GM03348 (cell line): ENCODE measurements at regions not wholly inside any gene's neighbourhood (a gene's known extent, or its start where the extent isn't known, plus 50 kb on each side); places are given as distances from the start of the nearest gene placed in this dataset.

Experiments
- DNase-seq: peaks from one replicate; pipeline ENCODE4 v3.0.0; 2012; ENCODE audit warnings: low spot score

DNA sequence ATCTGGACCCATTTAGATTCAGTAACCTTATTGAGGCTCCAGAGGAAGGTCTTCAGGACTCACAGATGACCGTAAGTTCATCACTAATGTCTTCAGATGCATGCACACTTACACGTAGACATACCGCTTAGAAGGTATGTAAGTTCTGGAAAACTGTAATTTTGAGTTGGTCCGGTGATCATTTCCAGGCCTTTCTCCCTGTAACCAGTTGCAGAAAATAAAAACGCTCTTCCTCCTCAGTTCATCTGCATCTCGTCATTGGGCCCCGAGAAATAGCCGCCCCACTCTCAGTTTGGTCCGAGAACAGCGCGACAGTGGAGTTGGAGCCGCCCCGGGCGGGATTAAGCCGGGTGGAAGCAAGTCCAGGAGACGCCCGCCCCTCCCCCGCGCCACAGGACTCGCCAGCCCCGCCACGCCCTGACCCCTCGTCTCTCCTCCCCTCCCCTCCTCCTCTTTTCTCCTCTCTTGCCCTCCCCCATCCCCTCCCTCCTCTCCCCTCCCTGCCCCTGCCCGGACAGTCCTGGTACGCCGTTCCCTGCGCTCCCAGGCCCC lies 83.7 kb downstream of the TNFAIP2 start:
- DNase-seq = peak; percentile 92

DNA sequence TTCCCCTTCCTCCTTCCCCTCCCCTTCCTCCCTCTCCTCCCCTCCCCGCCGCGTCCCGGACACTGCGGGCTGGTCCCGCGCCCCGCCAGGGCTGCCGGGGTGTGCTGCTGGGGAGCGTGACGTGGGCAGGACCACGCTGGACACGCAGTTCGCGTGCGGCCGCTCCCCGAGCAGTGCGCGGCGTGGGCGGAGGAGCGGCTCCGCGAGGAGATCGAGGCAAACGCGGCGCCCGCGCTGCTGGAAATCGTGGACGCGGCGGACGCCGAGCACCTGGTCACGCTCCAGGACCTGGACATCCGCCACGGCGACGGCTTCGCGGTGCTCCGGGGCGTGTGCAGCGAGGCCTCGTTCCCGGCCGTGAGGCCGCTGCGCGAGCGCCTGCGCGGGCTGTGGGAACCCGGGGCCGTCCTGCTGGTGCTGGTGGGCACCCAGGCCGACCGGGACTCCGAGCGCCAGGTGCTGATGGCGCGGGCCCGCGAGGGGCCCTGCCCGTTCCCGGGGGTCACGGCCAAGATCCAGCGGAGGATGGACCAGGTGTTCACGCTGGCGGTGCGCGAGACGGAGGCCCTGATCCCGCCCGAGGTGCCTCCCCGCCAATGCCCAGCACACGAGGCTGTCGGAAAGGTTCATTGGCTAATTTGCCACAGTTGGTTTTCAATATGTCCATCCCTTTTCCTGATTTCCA lies 84.3 kb downstream of the TNFAIP2 start:
- peak; percentile 63 for DNase-seq

DNA sequence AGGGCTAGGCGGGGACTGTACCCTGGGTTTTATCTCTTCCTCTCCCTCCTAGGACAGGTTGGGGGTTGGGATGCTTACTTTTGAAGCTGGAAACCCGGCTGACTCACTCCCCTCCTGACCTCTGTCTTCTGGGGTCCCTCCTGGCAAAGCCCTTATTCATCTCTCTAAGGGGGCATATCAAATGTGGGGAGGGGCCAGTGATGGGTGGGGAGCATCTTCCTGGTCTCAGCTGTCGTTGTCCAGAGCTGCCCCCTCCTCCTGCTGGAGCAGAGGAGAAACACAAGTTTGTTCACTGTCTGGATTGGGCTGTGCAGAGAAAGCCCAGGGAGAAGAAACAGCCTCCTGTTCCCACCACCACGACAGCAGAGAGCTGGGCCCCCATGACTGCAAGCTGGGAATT lies 85.8 kb downstream of the TNFAIP2 start:
- peak; percentile 57 for DNase-seq

DNA sequence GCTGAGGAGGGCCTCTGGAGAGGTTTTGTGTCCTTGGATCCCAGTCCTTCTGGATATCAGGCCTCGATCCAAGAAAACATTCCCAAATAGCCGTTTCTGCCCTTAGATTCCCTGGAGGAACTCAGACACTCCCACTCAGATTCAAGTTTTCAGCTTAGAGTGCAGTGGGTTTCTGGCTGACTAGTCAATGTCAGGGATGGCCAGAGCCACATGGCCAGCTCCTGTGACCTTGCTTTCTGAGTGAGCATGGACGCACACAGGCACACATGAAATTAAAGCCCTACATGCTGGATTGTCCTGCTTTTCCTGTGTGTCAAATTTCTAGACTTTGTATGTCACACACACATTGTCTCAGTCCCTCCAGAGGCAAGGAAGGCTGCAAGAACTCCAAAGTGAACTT lies 86.2 kb downstream of the TNFAIP2 start:
- DNase-seq = no peak

DNA sequence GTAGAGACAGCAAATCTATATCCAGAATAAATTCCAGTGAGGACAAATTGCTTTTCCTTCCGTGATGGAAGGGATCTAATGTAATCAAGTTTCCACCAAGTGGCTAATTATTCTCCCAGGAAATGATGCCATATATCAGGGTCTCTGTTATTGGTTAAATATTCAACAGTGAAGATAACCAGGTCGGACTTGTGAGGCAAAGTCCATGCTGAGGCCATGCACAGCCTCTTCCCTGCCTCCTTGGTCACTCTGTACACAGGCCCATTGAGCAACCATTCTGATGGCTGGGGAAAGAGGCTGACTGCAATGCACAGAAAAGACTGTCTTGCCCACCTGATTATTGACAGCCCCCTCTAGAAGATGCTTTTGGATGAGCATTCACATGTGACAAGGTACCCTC lies 90.1 kb downstream of the TNFAIP2 start:
- no peak for DNase-seq

DNA sequence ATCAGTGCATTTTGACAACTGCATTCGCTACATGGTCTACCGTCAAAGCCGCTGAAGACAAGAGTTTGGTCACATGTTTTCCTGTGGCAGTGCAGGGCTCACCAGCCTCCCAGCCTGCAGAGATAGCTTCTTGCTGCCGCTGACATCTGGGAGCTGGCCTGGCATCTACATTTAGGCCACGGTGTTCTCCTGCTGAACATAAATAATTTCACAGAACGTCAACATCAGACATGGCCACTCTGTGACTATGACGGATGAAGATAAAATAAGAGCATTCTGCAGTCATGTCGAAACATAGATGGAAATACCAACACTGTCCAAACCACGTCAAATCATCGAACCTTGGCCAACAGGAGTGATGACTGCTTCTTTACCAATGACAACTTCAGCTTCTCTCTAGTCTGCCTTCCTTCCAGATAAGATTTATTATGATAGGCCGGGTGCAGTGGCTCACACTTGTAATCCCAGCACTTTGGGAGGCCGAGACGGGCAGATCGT lies 91.2 kb downstream of the TNFAIP2 start:
- no peak for DNase-seq

DNA sequence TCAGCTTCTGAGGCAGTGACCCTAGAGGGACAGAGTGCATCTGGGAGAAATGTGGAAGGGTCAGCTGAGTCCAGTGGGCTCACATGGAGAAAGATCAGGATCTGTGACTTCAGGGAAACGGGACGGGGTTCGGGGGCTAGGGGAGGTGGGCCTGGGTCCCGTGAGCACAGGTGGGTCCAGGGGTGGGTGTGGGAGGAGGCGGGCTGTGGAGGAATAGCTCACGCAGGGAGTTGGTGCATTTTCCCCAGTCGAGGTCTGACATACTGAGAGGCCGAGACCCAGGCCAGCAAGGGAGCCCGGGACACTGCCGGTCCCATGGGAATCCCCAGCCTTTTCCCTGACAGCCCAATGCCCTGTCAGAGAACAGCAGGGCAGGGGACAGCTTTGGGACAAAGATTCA lies 93.1 kb downstream of the TNFAIP2 start:
- DNase-seq = no peak

DNA sequence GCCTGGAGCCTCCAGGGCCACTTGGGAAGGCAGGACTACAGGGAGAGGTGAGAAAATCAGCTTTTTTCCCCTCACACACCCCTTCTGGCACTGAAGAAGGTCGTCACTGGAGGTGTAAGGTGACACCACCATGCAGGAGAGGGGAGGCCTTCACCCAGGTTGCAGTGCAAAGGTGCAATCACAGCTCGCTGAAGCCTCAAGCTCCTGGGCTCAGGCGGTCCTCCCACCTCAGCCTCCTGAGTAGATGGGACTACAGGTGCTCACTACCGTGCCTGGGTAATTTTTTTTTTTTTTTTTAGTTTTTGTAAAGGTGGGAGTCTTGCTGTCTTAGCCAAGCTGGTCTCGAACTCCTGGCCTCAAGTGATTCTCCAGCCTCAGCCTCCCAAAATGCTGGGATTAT lies 93.6 kb downstream of the TNFAIP2 start:
- DNase-seq = no peak

DNA sequence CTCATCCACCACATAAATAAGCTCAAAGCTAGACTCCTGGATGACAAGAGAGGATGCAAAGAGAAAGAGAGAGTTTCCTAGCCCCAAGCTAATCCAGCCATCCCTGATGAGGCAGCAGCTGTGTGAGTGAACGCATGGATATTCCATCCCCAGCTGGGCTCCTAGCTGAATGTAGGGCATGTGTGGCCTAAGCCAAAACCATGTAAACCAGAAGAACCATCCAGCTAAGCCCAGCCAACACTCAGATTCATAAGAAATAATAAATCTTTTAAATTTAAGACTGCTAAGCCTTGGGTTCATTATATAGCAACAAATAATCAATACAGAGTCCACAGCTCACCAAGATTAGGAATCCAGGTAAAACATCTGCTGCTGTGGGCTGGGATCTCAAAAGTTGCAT lies 94.3 kb downstream of the TNFAIP2 start:
- no peak for DNase-seq

DNA sequence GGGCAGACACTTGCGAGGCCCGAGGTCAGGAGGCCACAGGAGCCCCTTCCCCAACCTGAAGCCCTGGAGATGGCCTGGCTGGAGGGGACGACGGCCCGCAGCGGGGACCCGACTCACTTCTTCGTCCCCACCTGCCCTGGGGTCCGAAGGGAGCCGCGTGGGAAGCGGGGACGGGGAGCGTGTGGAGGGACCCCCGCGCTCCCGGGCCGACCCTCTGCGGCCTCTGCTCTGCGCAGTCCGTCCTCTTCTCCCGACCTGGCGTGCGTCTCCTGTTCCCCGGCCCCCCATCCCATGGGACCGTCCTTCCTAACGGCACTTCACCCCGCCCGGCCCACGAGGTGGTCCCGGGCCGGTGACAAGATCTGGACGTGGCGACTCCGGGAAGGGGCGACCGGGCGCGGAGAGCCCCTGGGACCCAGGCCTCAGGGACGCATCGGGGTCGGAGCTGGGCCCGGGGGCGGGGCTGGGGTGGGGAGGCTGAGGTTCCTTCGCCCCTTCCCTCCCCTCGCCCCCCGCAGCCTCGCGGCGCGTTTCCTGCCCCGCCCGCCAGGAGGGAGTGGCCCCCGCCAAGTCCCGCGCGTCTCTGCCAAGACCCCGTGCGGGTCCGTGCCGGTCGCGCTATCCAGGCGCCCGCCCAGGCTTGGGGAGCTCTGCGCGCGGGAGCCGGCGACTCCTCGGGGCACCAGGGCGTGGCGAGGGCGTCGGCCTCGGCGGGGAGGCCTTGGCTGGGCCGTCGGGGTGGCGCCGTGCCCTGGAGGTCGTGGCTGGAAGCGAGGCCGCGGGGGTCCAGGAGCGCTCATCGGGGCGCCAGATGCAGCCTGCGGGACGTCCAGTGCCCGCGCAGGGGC lies 97.1 kb downstream of the TNFAIP2 start:
- DNase-seq = peak; percentile 52

DNA sequence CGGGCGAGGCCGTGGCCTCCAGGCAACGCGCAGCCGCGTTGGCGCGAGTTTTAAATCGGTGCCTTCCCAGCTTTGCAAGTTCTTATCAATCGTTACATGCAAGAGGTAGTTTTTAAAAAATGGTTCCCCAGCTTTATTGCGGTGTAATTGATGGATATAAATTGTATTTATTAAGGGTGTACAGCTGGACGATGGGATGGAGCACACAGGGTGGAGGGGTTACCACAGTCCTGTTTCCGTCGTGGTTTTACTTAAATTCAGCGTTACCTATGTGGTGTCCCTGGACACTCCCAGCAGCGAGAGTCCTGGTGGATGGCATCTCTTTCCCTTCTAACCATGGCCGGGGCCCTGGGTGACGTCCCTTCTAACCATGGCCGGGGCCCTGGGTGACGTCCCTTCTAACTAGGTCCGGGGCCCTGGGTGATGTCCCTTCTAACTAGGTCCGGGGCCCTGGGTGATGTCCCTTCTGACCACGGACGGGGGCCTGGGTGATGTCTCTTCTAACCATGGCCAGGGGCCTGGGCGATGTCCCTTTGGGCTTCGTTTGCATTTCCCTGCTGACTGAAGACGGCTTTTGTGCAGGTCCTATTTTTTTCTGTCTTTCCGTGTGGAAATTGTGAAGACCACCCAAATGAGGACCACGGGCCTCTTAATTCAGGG lies 97.9 kb downstream of the TNFAIP2 start:
- no peak for DNase-seq

DNA sequence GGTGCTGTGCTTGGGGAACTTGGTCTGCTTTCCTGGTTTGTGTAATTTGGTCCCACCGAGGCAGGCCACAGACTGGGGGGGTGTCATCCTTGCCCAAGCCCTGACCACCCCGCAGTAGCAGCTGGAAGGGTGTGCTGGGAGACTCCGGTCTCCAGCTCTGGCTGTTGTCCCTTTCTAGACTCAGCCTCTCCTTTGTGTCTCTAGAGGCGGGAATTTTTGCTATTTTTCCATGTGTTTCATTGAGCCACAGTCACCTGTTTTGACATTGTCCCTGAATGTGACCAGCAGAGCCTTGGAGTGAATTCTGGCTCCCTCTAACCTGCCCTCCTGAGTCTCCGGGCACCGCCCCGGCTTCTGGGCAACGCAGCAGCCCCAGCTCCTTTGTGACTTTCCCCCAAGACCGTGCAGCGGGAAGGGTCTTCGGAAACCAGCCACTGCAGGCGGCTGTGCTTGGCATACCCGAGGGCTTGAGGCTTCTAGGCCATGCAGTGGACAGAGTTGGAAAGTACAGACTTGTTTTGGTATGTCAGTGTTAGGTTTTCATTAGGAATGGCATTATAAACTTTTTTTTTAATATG lies 98.6 kb downstream of the TNFAIP2 start:
- no peak for DNase-seq

DNA sequence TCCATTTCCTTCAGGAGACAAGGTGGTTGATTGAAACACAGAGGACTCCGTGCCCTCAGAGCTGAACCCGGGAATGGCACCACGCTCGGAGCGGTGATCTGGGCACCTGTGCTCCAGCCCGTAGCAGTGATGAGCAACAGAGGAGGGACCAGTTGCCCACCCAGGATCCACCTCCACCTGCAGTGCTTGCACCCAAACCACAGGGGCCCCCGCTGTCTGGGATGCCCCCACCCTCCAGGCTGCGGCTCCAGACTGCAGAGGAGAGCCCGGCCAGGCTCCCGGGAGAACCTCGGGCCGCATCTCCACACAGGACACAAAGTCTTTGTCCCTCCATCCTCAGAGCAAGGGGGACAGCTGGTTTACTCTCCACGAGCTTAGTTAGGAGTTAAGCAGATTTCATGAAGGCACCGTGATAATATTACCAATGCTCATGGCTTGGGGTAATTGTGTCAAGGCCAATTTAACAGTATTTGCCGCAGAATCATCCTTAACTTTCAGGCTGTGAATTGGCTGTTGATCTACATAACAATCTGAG lies 100.6 kb downstream of the TNFAIP2 start:
- no peak for DNase-seq

DNA sequence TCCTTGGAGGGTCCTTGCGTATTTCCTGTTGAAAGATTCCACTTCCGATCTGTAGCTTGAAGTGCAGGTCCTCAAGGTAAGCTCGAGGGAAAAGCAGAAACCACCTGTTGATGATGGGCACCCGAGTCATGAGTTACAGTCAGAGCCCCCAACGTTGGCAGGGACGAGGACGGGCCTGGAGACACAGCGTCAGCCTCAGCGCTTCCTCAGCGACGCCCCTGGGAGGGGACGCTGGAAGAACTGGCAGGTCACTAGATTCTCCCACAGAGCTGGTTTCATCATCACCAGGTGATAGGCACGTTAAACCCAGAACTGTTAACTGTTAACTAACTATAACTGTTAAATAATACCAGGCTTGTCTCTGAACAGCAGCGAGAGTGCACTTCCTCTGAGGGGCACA lies 101.8 kb downstream of the TNFAIP2 start:
- DNase-seq = no peak

DNA sequence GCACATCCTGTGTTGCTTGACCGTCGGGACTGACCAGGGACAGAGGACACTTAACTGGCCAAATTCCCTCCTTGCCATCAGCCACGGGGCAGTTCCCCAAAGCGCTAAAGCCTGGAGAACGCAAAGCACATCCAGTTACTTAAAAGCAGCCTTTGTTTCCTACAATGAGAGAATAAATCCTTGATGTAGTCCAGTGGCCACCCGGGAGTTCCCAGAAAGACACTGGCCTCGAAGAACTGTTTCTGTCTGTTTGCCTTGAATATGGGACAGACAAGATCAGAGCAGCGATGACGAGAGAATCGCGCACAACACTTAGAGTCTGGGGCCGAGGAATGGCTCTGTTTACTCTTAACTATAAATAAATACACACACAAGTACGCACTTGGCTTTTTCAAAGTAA lies 102.2 kb downstream of the TNFAIP2 start:
- no peak for DNase-seq

DNA sequence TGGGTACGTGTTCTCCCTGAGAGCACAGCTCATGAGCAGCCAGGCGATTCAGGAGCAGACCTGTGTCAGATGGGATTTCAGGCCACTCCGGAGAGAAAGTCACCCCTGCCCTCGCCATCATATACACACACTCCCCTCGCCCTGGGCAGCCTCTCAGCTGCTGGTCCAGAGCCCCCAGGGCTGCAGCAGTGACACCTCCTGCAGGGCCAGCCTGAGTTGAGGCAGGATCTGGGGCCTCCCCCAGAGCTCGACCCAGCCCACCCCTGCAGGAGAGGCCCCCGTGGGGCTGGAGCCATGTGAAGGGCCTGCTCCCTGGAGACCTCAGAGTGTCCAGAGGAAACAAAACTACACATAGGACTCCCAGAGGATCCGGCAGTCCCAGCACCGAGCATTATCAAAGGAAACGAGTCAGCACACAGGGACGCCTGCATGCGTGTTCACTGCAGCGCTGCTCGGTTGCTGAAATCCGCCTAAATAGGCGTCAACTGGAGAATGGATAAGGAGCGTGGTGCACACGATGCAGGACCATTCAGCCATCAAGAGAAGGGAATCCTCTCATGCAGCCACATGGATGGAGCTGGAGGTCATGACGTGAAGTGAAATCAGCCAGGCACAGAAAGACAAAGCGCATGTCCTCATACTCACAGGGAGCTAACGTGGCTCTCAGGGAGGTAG lies 104.0 kb downstream of the TNFAIP2 start:
- DNase-seq = no peak

DNA sequence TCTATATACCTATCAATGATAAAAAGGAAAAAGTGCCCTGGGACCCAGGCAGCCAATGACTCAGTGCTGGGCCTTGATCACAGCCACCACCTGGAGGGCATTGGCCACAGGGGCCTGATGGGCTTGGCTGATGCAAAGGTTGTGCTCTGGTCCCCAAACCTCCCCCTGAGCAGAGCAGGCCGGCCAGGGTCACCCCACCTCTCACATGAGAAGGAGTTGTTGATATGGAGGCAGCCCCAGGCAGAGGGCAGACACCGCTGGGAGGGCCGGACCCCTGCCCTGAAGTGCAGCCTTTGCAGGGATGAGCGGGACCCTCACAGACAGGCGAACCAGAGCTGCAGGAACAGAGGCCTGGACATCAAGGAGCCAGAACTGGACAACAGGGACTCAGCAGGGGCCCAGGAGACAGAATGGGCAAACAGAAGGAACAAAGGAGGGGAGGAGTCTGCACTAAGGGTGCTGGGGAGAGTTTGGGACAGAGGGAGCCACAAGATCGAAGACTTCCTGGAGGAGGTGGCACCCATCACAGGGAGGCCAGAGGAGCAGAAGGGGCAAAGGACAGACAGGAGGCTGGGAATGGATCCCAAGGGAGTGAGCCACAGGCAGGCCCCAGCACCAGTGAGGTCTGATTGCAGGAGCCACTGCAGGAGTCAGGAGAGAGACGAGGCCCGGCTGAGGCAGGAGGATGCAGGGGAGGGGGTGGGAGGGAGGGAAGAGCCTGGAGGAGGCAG lies 105.0 kb downstream of the TNFAIP2 start:
- no peak for DNase-seq

DNA sequence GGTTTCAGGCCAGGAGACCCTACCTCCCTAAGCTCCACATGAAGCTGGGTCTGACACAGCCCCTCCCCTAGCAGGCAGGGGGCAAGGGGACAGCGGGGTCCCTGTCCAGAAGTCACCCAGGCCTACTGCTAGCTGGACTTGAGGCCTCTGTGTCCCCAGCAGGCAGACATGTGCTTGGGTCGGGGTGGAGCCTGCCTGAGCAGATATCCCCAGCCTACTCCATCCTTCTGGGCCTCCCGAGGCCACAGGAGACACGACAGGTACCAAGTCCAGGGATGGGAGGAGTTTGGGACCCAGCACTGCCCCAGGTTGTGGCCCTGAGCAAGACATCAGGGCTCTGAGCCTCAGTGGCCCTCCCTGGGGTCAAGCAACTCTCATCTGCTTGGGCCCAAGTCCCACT lies 105.2 kb upstream of the EIF5 start:
- DNase-seq = no peak

DNA sequence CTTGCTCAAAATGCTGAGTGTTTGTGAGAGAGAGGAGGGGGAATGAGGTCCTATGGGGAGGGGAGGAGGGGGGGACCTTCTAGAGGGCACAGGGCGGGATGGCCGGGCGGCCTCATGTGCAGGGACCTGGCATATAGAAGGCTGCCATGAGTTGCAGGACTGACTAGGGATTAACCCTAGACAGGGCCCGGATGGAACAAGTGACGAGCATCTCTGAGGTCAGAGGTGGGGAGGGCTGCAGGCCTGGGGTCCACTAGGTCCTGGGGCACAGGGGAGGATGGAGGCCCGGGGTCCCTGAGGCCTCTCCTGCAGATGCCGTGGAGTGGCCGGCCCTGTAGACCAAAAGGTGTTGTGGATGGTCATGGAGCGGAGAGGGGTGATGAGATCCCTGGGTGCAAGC lies 104.0 kb upstream of the EIF5 start:
- DNase-seq = no peak

DNA sequence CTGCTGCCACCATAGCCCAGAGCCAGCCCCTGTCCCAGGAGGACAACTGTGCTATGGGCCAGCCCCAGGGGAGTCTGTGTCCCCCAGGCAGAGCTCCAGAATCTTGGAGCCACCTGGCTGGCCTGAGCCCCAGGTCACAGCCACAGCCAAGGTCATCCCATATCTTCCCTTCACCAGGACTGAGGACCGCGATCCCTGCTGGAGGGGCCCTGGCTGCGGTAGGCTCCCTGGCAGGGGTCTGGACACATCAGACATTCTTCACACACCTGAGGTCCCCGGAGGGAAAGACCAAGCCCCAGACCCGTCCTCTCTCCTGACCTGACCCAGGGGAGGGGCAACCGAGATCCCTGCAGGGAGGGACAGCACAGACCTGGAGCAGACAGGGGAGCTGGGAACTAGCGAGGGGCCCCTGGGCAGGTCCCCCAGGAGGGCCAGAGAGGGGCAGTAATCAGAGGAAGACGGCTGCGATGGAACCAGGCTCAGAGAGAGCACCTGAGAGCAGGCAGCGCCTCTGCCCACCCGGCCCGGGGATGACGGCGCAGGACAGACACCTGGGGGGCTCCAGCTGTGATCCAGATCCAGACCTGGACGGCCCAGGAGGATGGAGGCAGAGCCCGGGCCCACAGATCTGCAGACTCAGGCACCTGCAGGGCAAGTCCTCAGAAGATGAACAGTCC lies 103.2 kb upstream of the EIF5 start:
- DNase-seq = no peak
